Trophoblast cell (in vitro differentiated cells and primary cell): ENCODE measurements at regions not wholly inside any gene's neighbourhood (a gene's known extent, or its start where the extent isn't known, plus 50 kb on each side); places are given as distances from the start of the nearest gene placed in this dataset.
"Not testable (repeated sequence)": the region's sequence is repeated elsewhere in the genome, so short reads cannot be mapped to it uniquely, and the experiment has no call there.

Source experiments
- DNase-seq, 2 donors: peaks; one replicate each; pipeline ENCODE4 v3.0.0-alpha.2; 2016
- H2AFZ ChIP-seq: 2 replicates; pipeline ENCODE4 v1.6.1; 2013; ENCODE audit warnings: low read length, moderate library complexity, mild to moderate bottlenecking; ENCODE audit not compliant: insufficient read depth, poor library complexity
- H2AK5ac ChIP-seq: 2 replicates; pipeline ENCODE4 v1.6.1; 2013; ENCODE audit warnings: mild to moderate bottlenecking, low read length
- H2BK120ac ChIP-seq: 2 replicates; pipeline ENCODE4 v1.6.1; 2013; ENCODE audit warnings: low read length, mild to moderate bottlenecking, moderate library complexity; ENCODE audit not compliant: insufficient read depth, poor library complexity
- H2BK12ac ChIP-seq: 2 replicates; pipeline ENCODE4 v1.6.1; 2013; ENCODE audit warnings: mild to moderate bottlenecking, low read length, moderate library complexity
- H2BK5ac ChIP-seq: 2 replicates; pipeline ENCODE4 v1.6.1; 2013; ENCODE audit warnings: low read length, low read depth, moderate library complexity, mild to moderate bottlenecking; ENCODE audit not compliant: poor library complexity
- H3K14ac ChIP-seq: 2 replicates; pipeline ENCODE4 v1.6.1; 2013; ENCODE audit warnings: mild to moderate bottlenecking, low read length
- H3K18ac ChIP-seq: 2 replicates; pipeline ENCODE4 v1.6.1; 2013; ENCODE audit warnings: mild to moderate bottlenecking, low read length
- H3K23ac ChIP-seq: 2 replicates; pipeline ENCODE4 v1.6.1; 2013; ENCODE audit warnings: low read length
- H3K27ac ChIP-seq: 2 replicates; pipeline ENCODE4 v1.5.1; 2013; ENCODE audit warnings: low read depth, mild to moderate bottlenecking, inconsistent platforms, low read length, moderate library complexity
- H3K27me3 ChIP-seq: 2 replicates; pipeline ENCODE4 v1.6.1; 2013; ENCODE audit warnings: inconsistent platforms, mild to moderate bottlenecking, low read length, moderate library complexity; ENCODE audit not compliant: insufficient read depth
- H3K36me3 ChIP-seq, 2 experiments: 1 replicate in 1 of 2; 2 replicates in 1 of 2; pipeline ENCODE4 v1.6.1; 2013; ENCODE audit warnings: low read length in 2 of 2, mild to moderate bottlenecking in 2 of 2, moderate library complexity in 1 of 2; ENCODE audit not compliant: insufficient read depth in 2 of 2, control insufficient read depth in 1 of 2
- H3K4ac ChIP-seq: 2 replicates; pipeline ENCODE4 v1.6.1; 2013; ENCODE audit warnings: low read depth, mild to moderate bottlenecking, low read length, moderate library complexity
- H3K4me1 ChIP-seq, 2 experiments: 1 replicate in 1 of 2; 2 replicates in 1 of 2; pipeline ENCODE4 v1.6.1; 2013; ENCODE audit warnings: low read length in 2 of 2, mild to moderate bottlenecking in 2 of 2, moderate library complexity in 1 of 2; ENCODE audit not compliant: insufficient read depth in 2 of 2, control insufficient read depth in 1 of 2
- H3K4me2 ChIP-seq: 2 replicates; pipeline ENCODE4 v1.6.1; 2013; ENCODE audit warnings: inconsistent platforms, mild to moderate bottlenecking, low read length, moderate library complexity
- H3K4me3 ChIP-seq: 2 replicates; pipeline ENCODE4 v1.5.1; 2013; ENCODE audit warnings: mild to moderate bottlenecking, low read depth, low read length, inconsistent platforms
- H3K79me1 ChIP-seq: one replicate; pipeline ENCODE4 v1.6.1; 2013; ENCODE audit warnings: low read length
- H3K79me2 ChIP-seq: 2 replicates; pipeline ENCODE4 v1.6.1; 2013; ENCODE audit warnings: low read length, mild to moderate bottlenecking; ENCODE audit not compliant: control insufficient read depth, insufficient read depth, poor library complexity
- H3K9ac ChIP-seq: 2 replicates; pipeline ENCODE4 v1.6.1; 2013; ENCODE audit warnings: mild to moderate bottlenecking, low read length
- H3K9me3 ChIP-seq: 2 replicates; pipeline ENCODE4 v1.6.1; 2013; ENCODE audit warnings: low read depth, mild to moderate bottlenecking, control low read depth, inconsistent platforms, low read length; ENCODE audit not compliant: insufficient read depth
- H4K12ac ChIP-seq: 2 replicates; pipeline ENCODE4 v1.6.1; 2013; ENCODE audit warnings: low read depth, mild to moderate bottlenecking, low read length, moderate library complexity
- H4K8ac ChIP-seq: 2 replicates; pipeline ENCODE4 v1.6.1; 2013; ENCODE audit warnings: low read depth, mild to moderate bottlenecking, low read length, moderate library complexity
- H4K91ac ChIP-seq: one replicate; pipeline ENCODE4 v1.6.1; 2013; ENCODE audit warnings: low read depth, mild to moderate bottlenecking, low read length, moderate library complexity
- WGBS: extraction: QIAGEN DNeasy Blood & Tissue Kit; methylation state at CpG from one replicate; pipeline ENCODE4 v1.1.7; 2013; ENCODE audit warnings: missing lambda C conversion rate; ENCODE audit not compliant: insufficient read length, insufficient coverage; ENCODE audit errors: extremely low coverage; 5-methylcytosine and 5-hydroxymethylcytosine counted together

DNA sequence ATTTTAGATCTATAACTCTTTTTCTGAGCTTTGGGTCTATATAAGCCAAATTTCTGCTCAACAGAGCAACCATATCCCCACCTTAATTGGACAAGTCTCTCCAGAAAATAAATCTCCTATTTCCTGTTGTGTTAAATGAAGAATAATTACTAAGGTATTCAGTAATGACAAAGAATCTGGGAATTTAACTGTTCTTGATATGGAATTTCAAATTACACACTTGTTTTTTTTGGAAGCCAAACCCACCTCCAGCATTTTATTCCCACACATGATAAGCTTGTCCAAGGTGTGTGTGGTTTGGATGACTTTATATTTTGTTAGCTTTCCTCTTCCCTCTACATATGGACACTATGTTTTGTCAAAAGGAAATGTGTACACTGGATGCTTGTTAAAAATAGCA is 1313.2 kb upstream of the CDH18 start:
- not testable (repeated sequence) for H2BK120ac ChIP-seq, H3K27ac ChIP-seq, H3K36me3 ChIP-seq, H2AK5ac ChIP-seq, H3K23ac ChIP-seq, H3K4ac ChIP-seq, H3K27me3 ChIP-seq, H3K4me3 ChIP-seq, H2AFZ ChIP-seq, H3K79me1 ChIP-seq, H3K9ac ChIP-seq, H4K8ac ChIP-seq, H3K79me2 ChIP-seq, H3K14ac ChIP-seq, H3K4me2 ChIP-seq, H2BK12ac ChIP-seq, H2BK5ac ChIP-seq, DNase-seq, H3K9me3 ChIP-seq, H3K18ac ChIP-seq, H4K91ac ChIP-seq, H3K4me1 ChIP-seq, H4K12ac ChIP-seq

DNA sequence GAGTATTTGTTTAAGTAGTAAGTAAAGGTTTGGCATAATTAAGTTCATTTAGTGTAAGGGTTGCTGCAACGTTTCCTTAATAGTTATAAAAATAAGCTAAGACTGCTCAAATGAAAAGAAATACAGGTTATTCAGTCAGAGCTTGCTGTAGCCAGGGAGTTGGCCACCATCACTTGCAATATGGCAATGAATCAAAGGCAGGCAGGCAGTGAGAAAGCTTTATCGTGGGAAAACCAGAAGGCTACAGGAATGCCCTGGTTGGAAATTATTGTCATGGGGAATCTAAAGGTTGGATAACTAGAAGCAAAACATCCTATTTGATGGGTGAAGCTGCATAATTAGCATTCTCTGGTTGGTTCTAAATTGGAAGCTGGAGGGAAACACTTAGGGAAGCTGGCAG is 1286.4 kb upstream of the CDH18 start:
- H3K9ac ChIP-seq, H3K36me3 ChIP-seq, H3K14ac ChIP-seq, H3K18ac ChIP-seq, H2AFZ ChIP-seq, DNase-seq, H2BK120ac ChIP-seq, H2BK12ac ChIP-seq, H3K4me1 ChIP-seq, H3K9me3 ChIP-seq, H2BK5ac ChIP-seq, H4K12ac ChIP-seq, H4K91ac ChIP-seq, H2AK5ac ChIP-seq, H3K79me2 ChIP-seq, H3K23ac ChIP-seq, H4K8ac ChIP-seq, H3K27ac ChIP-seq, H3K4me2 ChIP-seq, H3K27me3 ChIP-seq, H3K4me3 ChIP-seq, H3K79me1 ChIP-seq, H3K4ac ChIP-seq: not testable (repeated sequence)
- WGBS: no CpG with 5 or more reads among the region's 2 CpGs

DNA sequence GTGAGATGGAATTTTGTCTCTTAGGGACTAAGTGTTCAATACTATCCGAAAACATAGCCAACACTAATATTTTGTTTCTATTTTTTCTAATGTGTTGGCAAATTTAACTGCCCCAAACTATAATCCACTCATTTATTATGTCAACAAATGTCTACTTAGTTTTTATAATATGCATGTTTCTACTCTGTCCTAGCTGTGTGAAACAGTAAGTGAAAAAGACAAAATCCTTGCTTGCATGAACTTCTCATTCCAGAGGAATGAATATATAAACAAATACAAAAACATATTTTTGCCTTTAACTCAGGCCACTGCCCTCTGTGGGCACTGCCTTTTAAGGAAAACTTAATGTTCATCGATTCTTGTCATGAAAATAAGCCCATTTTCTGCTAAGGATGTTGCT is 1275.4 kb upstream of the CDH18 start:
- Histone ChIP-seq H3K27ac (no peak overlapping the region), H3K23ac (no peak overlapping the region), H4K91ac (no peak overlapping the region), H3K18ac (no peak overlapping the region), H4K12ac (no peak overlapping the region), H3K79me1 (no peaks in the 10 kb centered on the region), H3K4me2 (no peak overlapping the region), H3K9ac (no peak overlapping the region), H3K27me3 (no peaks in the 10 kb centered on the region), H3K14ac (no peak overlapping the region), H3K4me3 (no peak overlapping the region), H2AK5ac (no peak overlapping the region), H2BK12ac (no peak overlapping the region), H2BK5ac (no peak overlapping the region), H3K9me3 (no peaks in the 10 kb centered on the region), H2BK120ac (no peak overlapping the region), H3K4me1 (no peaks in the 10 kb centered on the region), H3K36me3 (no peaks in the 10 kb centered on the region), H3K4ac (no peak overlapping the region), H2AFZ (no peak overlapping the region), H3K79me2 (no peaks in the 10 kb centered on the region), H4K8ac (no peak overlapping the region)
- no peak for DNase-seq
- no CpG with 5 or more reads among the region's 2 CpGs for WGBS

DNA sequence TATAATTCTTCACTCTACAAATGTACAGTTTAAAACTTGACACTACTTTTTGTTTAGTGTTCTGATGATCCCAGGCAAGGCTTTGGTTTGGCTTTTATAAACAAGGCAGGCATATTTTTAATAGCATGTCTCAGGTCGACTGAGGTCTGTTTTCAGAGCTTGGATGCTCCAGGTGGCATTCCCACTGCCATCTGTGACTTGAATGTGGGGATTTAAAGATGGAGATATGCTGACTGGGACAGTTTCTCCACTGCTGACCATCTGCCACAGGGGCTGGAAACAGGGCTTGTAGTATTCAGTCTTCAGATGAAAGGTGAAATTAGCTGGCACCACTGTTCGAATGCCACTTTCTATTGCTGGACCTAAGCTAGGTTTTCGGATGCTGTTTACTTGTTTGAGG is 1266.2 kb upstream of the CDH18 start:
- no peak overlapping the region for H4K91ac ChIP-seq
- no peak overlapping the region for H2AK5ac ChIP-seq
- H2AFZ ChIP-seq: no peak overlapping the region
- H4K12ac ChIP-seq: no peak overlapping the region
- H3K27me3 ChIP-seq: no peaks in the 10 kb centered on the region
- H3K4me3 ChIP-seq: no peak overlapping the region
- no peaks in the 10 kb centered on the region for H3K79me1 ChIP-seq
- no peak overlapping the region for H2BK120ac ChIP-seq
- H3K36me3 ChIP-seq: no peaks in the 10 kb centered on the region
- no peak overlapping the region for H3K9ac ChIP-seq
- no peak overlapping the region for H2BK5ac ChIP-seq
- H3K9me3 ChIP-seq: no peaks in the 10 kb centered on the region
- H3K23ac ChIP-seq: no peak overlapping the region
- H4K8ac ChIP-seq: no peak overlapping the region
- no peaks in the 10 kb centered on the region for H3K4me1 ChIP-seq
- no peak overlapping the region for H3K18ac ChIP-seq
- no peak overlapping the region for H2BK12ac ChIP-seq
- H3K4ac ChIP-seq: no peak overlapping the region
- H3K27ac ChIP-seq: no peak overlapping the region
- H3K79me2 ChIP-seq: no peaks in the 10 kb centered on the region
- no peak for DNase-seq
- WGBS: no CpG with 5 or more reads among the region's 3 CpGs
- no peak overlapping the region for H3K14ac ChIP-seq
- H3K4me2 ChIP-seq: no peak overlapping the region

DNA sequence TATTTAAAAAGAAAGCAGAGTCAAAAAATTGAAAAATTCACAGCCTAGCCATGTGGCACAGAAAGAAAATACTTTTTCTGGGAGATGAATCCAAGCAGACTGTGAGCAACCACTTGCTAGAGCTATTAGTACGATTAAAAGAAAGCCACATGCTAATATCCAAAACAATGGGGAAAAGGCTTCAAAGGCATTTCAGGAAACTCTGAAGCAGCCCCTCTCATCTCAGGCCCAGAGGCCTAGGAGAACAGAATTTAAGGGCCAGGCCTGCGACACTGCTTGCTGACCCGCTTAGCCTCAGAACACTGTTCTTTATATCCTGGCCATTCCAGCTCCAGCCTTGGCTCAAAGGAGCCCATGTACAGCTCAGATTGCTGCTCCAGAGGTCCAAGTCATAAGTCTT is 1257.0 kb upstream of the CDH18 start:
- DNase-seq: no peak
- no peaks in the 10 kb centered on the region for H3K4me1 ChIP-seq
- no peaks in the 10 kb centered on the region for H3K79me2 ChIP-seq
- no peaks in the 10 kb centered on the region for H3K9me3 ChIP-seq
- H2BK5ac ChIP-seq: no peak overlapping the region
- H3K4me2 ChIP-seq: no peak overlapping the region
- no peak overlapping the region for H3K18ac ChIP-seq
- H3K4ac ChIP-seq: no peak overlapping the region
- no peak overlapping the region for H4K8ac ChIP-seq
- no peak overlapping the region for H2AFZ ChIP-seq
- no peak overlapping the region for H3K4me3 ChIP-seq
- H3K36me3 ChIP-seq: no peaks in the 10 kb centered on the region
- no peak overlapping the region for H4K91ac ChIP-seq
- H2BK120ac ChIP-seq: no peak overlapping the region
- no peak overlapping the region for H2BK12ac ChIP-seq
- no peak overlapping the region for H3K14ac ChIP-seq
- no peaks in the 10 kb centered on the region for H3K27me3 ChIP-seq
- WGBS: no CpG with 5 or more reads among the region's 3 CpGs
- H2AK5ac ChIP-seq: no peak overlapping the region
- H3K79me1 ChIP-seq: no peaks in the 10 kb centered on the region
- H3K27ac ChIP-seq: no peak overlapping the region
- no peak overlapping the region for H3K23ac ChIP-seq
- no peak overlapping the region for H3K9ac ChIP-seq
- H4K12ac ChIP-seq: no peak overlapping the region
